PFSK-1 (cell line): ENCODE measurements at regions not wholly inside any gene's neighbourhood (a gene's known extent, or its start where the extent isn't known, plus 50 kb on each side); places are given as distances from the start of the nearest gene placed in this dataset.

Source experiments
- FOXP2 ChIP-seq: optimal IDR thresholded peaks from 2 replicates; pipeline ENCODE3; 2011; ENCODE audit warnings: borderline replicate concordance, control low read depth, inconsistent platforms; ENCODE audit not compliant: insufficient read depth; ENCODE audit errors: extremely low read length, extremely low read depth
- POLR2AphosphoS5 ChIP-seq: IDR thresholded peaks from 2 replicates; pipeline ENCODE4 v1.6.1; 2012; ENCODE audit warnings: low read depth, mild to moderate bottlenecking, control low read depth, low read length, moderate library complexity
- REST ChIP-seq, 2 experiments: IDR thresholded peaks; 2 replicates each; pipeline versions ENCODE4 v1.6.1 to v1.8.0; 2011 to 2012; ENCODE audit warnings: low read depth in 2 of 2, low read length in 2 of 2, control low read depth in 1 of 2, inconsistent platforms in 1 of 2, mild to moderate bottlenecking in 1 of 2, moderate library complexity in 1 of 2; ENCODE audit not compliant: insufficient read depth in 1 of 2
- SIN3A ChIP-seq: IDR thresholded peaks from 2 replicates; pipeline ENCODE4 v1.6.1; 2012; ENCODE audit warnings: mild to moderate bottlenecking, low read length, moderate library complexity, borderline replicate concordance; ENCODE audit not compliant: insufficient read depth
- TAF1 ChIP-seq: IDR thresholded peaks from 2 replicates; pipeline ENCODE4 v1.6.1; 2012; ENCODE audit warnings: low read length, control low read depth, borderline replicate concordance; ENCODE audit not compliant: insufficient read depth

GRCh38 chr19:56917998-56918397, 77.5 kb upstream of the PEG3 start:
- TF ChIP-seq FOXP2 (no peak), POLR2AphosphoS5 (no peak), SIN3A (no peak), TAF1 (no peak), REST (IDR thresholded peaks at IDR 0.05; ENCODE audit: insufficient read depth in 1 of 2, low read depth in 2 of 2, low read length in 2 of 2) (no peak)

GRCh38 chr19:56918682-56919307, 78.3 kb upstream of the PEG3 start:
- TF ChIP-seq SIN3A (no peak), POLR2AphosphoS5 (no peak), FOXP2 (no peak), TAF1 (no peak), REST (IDR thresholded peaks at IDR 0.05; ENCODE audit: insufficient read depth in 1 of 2, low read depth in 2 of 2, low read length in 2 of 2) (no peak)

- TF ChIP-seq FOXP2 = no peak
- TF ChIP-seq REST (IDR thresholded peaks at IDR 0.05; ENCODE audit: insufficient read depth in 1 of 2, low read depth in 2 of 2, low read length in 2 of 2) = no peak
- no peak for TF ChIP-seq POLR2AphosphoS5
- no peak for TF ChIP-seq SIN3A
- TF ChIP-seq TAF1 = no peak
These were observed 78.9 kb upstream of the PEG3 start for GRCh38 chr19:56919308-56919995.

GRCh38 chr19:56927294-56927693, 86.8 kb upstream of the PEG3 start:
- TF ChIP-seq TAF1 (no peak), REST (IDR thresholded peaks at IDR 0.05; ENCODE audit: insufficient read depth in 1 of 2, low read depth in 2 of 2, low read length in 2 of 2) (no peak), SIN3A (no peak), FOXP2 (no peak), POLR2AphosphoS5 (no peak)
